ENCODE measurements at regions not wholly inside any gene's neighbourhood (a gene's known extent, or its start where the extent isn't known, plus 50 kb on each side); places are given as distances from the start of the nearest gene placed in this dataset.
"Not testable (repeated sequence)": the region's sequence is repeated elsewhere in the genome, so short reads cannot be mapped to it uniquely, and the experiment has no call there.

GRCh38 chr14:71631030-71631429, 301.2 kb upstream of the RGS6 start:
- not testable (repeated sequence) for DNase-seq (ENCODE audit: low read depth)

GRCh38 chr14:71632440-71632946, 299.7 kb upstream of the RGS6 start:
- DNase-seq (ENCODE audit: low read depth): no peak

GRCh38 chr14:71636076-71636475, 296.2 kb upstream of the RGS6 start:
- DNase-seq (ENCODE audit: low read depth): no peak

GRCh38 chr14:71636820-71637471, 295.3 kb upstream of the RGS6 start:
- no peak for DNase-seq (ENCODE audit: low read depth)

- no peak for DNase-seq (ENCODE audit: low read depth)
These were observed 293.6 kb upstream of the RGS6 start for GRCh38 chr14:71638523-71639196.

GRCh38 chr14:71642715-71643114, 289.5 kb upstream of the RGS6 start:
- no peak for DNase-seq (ENCODE audit: low read depth)

- no peak for DNase-seq (ENCODE audit: low read depth)
These were observed 286.6 kb upstream of the RGS6 start for GRCh38 chr14:71645656-71646055.

GRCh38 chr14:71646518-71646917, 285.7 kb upstream of the RGS6 start:
- no peak for DNase-seq (ENCODE audit: low read depth)

- DNase-seq (ENCODE audit: low read depth): no peak
These were observed 285.0 kb upstream of the RGS6 start for GRCh38 chr14:71647086-71647784.

GRCh38 chr14:71648725-71649124, 283.5 kb upstream of the RGS6 start:
- DNase-seq (ENCODE audit: low read depth): no peak

- no peak for DNase-seq (ENCODE audit: low read depth)
These were observed 282.0 kb upstream of the RGS6 start for GRCh38 chr14:71650187-71650755.

- peak; percentile 66 for DNase-seq (ENCODE audit: low read depth)
These were observed 281.0 kb upstream of the RGS6 start for GRCh38 chr14:71651228-71651627.

GRCh38 chr14:71652368-71652767, 279.9 kb upstream of the RGS6 start:
- no peak for DNase-seq (ENCODE audit: low read depth)

- no peak for DNase-seq (ENCODE audit: low read depth)
These were observed 277.4 kb upstream of the RGS6 start for GRCh38 chr14:71654810-71655209.

GRCh38 chr14:71658261-71658860, 273.9 kb upstream of the RGS6 start:
- no peak for DNase-seq (ENCODE audit: low read depth)

GRCh38 chr14:71659159-71659558, 273.1 kb upstream of the RGS6 start:
- DNase-seq (ENCODE audit: low read depth): no peak

GRCh38 chr14:71661441-71661840, 270.8 kb upstream of the RGS6 start:
- no peak for DNase-seq (ENCODE audit: low read depth)

- no peak for DNase-seq (ENCODE audit: low read depth)
These were observed 269.9 kb upstream of the RGS6 start for GRCh38 chr14:71662291-71662790.

- DNase-seq (ENCODE audit: low read depth): no peak
These were observed 267.1 kb upstream of the RGS6 start for GRCh38 chr14:71665157-71665556.

GRCh38 chr14:71665781-71666180, 266.4 kb upstream of the RGS6 start:
- no peak for DNase-seq (ENCODE audit: low read depth)

GRCh38 chr14:71666571-71667145, 265.6 kb upstream of the RGS6 start:
- no peak for DNase-seq (ENCODE audit: low read depth)
